HEK293T (cell line): ENCODE measurements at regions not wholly inside any gene's neighbourhood (a gene's known extent, or its start where the extent isn't known, plus 50 kb on each side); places are given as distances from the start of the nearest gene placed in this dataset.

Experiments
- FOXK2 ChIP-seq: fragments of 450-650 bp; IDR thresholded peaks from 2 replicates; pipeline ENCODE4 v1.6.1; 2016; ENCODE audit warnings: mild to moderate bottlenecking
- PKNOX1 ChIP-seq: fragments of 450-650 bp; IDR thresholded peaks from 2 replicates; pipeline ENCODE4 v1.6.1; 2016

GRCh38 chrX:9394212-9394611, 70.6 kb upstream of the TBL1X start:
- TF ChIP-seq FOXK2 (no peak), PKNOX1 (no peak)
